ENCODE measurements at regions not wholly inside any gene's neighbourhood (a gene's known extent, or its start where the extent isn't known, plus 50 kb on each side); places are given as distances from the start of the nearest gene placed in this dataset.

DNA sequence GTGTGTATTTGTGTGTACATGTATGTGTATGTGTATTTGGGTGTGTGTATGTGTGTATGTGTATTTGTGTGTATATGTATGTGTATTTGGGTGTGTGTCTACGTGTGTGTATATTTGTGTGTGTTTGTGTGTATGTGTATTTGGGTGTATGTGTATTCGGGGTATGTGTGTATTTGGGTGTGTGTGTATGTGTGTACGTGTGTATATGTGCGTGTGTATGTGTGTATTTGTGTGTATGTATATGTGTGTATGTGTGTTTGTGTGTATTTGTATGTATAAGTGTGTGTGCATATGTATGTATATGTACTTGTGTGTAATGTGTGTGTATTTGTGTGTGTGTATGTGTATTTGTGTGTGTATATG lies 62.0 kb downstream of the HAPSTR1 start:
- TF ChIP-seq, protein P1, sequence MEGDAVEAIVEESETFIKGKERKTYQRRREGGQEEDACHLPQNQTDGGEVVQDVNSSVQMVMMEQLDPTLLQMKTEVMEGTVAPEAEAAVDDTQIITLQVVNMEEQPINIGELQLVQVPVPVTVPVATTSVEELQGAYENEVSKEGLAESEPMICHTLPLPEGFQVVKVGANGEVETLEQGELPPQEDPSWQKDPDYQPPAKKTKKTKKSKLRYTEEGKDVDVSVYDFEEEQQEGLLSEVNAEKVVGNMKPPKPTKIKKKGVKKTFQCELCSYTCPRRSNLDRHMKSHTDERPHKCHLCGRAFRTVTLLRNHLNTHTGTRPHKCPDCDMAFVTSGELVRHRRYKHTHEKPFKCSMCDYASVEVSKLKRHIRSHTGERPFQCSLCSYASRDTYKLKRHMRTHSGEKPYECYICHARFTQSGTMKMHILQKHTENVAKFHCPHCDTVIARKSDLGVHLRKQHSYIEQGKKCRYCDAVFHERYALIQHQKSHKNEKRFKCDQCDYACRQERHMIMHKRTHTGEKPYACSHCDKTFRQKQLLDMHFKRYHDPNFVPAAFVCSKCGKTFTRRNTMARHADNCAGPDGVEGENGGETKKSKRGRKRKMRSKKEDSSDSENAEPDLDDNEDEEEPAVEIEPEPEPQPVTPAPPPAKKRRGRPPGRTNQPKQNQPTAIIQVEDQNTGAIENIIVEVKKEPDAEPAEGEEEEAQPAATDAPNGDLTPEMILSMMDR (IDR thresholded peaks at IDR 0.05), result no peak
- no peak for TF ChIP-seq POLR2AphosphoS5 (IDR thresholded peaks at IDR 0.05; ENCODE audit: low read depth, low read length)
- TF ChIP-seq TCF7L2 (IDR thresholded peaks at IDR 0.05; ENCODE audit: low read depth, low read length), result no peak
